ENCODE measurements at regions not wholly inside any gene's neighbourhood (a gene's known extent, or its start where the extent isn't known, plus 50 kb on each side); places are given as distances from the start of the nearest gene placed in this dataset.

DNA sequence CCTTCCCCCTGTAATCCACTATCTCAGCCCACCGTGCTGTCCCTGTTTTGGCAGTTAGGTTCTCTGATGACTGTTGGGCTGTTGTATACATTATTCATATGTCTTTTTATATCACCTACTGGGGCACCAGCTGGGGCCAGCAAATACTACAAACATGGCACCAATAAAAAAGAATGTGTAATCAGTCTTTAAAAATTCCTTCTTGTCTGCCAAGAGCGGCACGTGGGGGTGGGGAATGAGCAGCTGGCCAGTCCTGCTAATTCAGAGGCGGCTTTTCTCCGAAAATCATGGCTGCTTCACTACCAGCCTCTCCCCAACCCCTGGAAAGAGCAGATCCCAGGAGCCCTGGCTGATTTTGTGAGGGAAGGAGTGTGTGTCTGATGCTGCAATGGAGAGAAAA, 77.7 kb upstream of the EEF2KMT start:
- Histone ChIP-seq H2AK9ac (replicated peaks; ENCODE audit: low read depth, low read length, poor library complexity) (no peak overlapping the region), H2BK5ac (ENCODE audit: low read depth, low read length, poor library complexity, severe bottlenecking) (no peak overlapping the region), H4K5ac (ENCODE audit: low read depth, low read length) (no peak overlapping the region), H2BK15ac (ENCODE audit: low read depth, low read length) (no peak overlapping the region), H4K91ac (ENCODE audit: insufficient read depth, low read depth, low read length) (no peak overlapping the region), H3K9me1 (ENCODE audit: insufficient read depth, low read length) (no peaks in the 10 kb centered on the region), H3K27ac (ENCODE audit: insufficient read depth, low read length) (no peak overlapping the region), H3K18ac (ENCODE audit: low read depth, low read length) (no peak overlapping the region), H3K4me1 (ENCODE audit: control insufficient read depth, insufficient read depth, low read length) (no peaks in the 10 kb centered on the region), H3K9me3 (ENCODE audit: control insufficient read depth, insufficient read depth, low read length) (peaks cover 5% of the 10 kb centered on the region), H4K8ac (ENCODE audit: low read depth in 2 of 2, low read length in 2 of 2) (no peak overlapping the region), H2AFZ (replicated peaks; ENCODE audit: low read length, poor library complexity) (no peak overlapping the region), H3K14ac (replicated peaks; ENCODE audit: low read depth, low read length) (no peak overlapping the region), H2AK5ac (ENCODE audit: low read depth, low read length) (no peak overlapping the region), H3K79me1 (ENCODE audit: low read depth in 1 of 2, low read length in 2 of 2) (no peaks in the 10 kb centered on the region), H3K23ac (ENCODE audit: low read depth, low read length) (no peak overlapping the region), H3K56ac (ENCODE audit: extremely low read depth, insufficient read depth, low read length) (no peak overlapping the region), H3K9ac (ENCODE audit: low read depth, low read length) (no peak overlapping the region), H2BK120ac (ENCODE audit: low read depth, low read length) (no peak overlapping the region), H4K20me1 (ENCODE audit: insufficient read depth, low read length) (no peaks in the 10 kb centered on the region), H3K4me3 (ENCODE audit: insufficient read depth, low read depth, low read length) (no peak overlapping the region), H2BK20ac (ENCODE audit: low read depth, low read length) (no peak overlapping the region), H3K36me3 (ENCODE audit: control insufficient read depth, insufficient read depth, low read length) (no peaks in the 10 kb centered on the region), H3K4me2 (ENCODE audit: low read depth, low read length) (no peak overlapping the region), H3K4ac (ENCODE audit: low read depth, low read length) (no peak overlapping the region), H3K27me3 (ENCODE audit: control insufficient read depth, insufficient read depth, low read length) (no peaks in the 10 kb centered on the region)
- ATAC-seq (ENCODE audit: low read depth) = no peak
- no peak for TF ChIP-seq MAZ (IDR thresholded peaks at IDR 0.05; ENCODE audit: borderline replicate concordance, low read depth, low read length)
- no peak for TF ChIP-seq FOS (IDR thresholded peaks at IDR 0.05; ENCODE audit: low read depth, low read length)
- TF ChIP-seq CEBPB (IDR thresholded peaks at IDR 0.05; ENCODE audit: low read depth, low read length) = no peak
- no peak for TF ChIP-seq BHLHE40 (IDR thresholded peaks at IDR 0.05; ENCODE audit: low read depth, low read length)
- TF ChIP-seq MAFK (IDR thresholded peaks at IDR 0.05; ENCODE audit: low read depth, low read length) = no peak
- in situ Hi-C loops (cut with MboI; ENCODE audit: low sequenced_read_pairs) = no loop called here
- WGBS, 2 experiments (ENCODE audit: extremely low coverage in 2 of 2, insufficient read length in 1 of 2) = no CpG with 5 or more reads among the region's 5 CpGs
- ChIA-PET POLR2A (ENCODE audit: unreplicated experiment) (no interaction called here), CTCF (no interaction called here)
- no peak for DNase-seq
- no TSS peak for BruUV-seq (replicated peaks)
- intact Hi-C loops (cut with micrococcal nuclease) = no loop called here
- dilution Hi-C loops (cut with HindIII; ENCODE audit: low sequenced_read_pairs, unreplicated experiment) = no loop called here
